ENCODE measurements at regions not wholly inside any gene's neighbourhood (a gene's known extent, or its start where the extent isn't known, plus 50 kb on each side); places are given as distances from the start of the nearest gene placed in this dataset.

- ChIA-PET CTCF (no interaction called here), POLR2A (no interaction called here)
- H3K36me3 ChIP-seq (ENCODE audit: control insufficient read depth in 2 of 2, insufficient read depth in 1 of 2, low read length in 2 of 2): no peaks in the 10 kb centered on the region
These were observed 1055.8 kb upstream of the CADM2 start for GRCh38 chr3:83902787-83903533.

GRCh38 chr3:83913381-83913780 lies 1045.4 kb upstream of the CADM2 start:
- ChIA-PET CTCF (no interaction called here), POLR2A (no interaction called here)
- no peaks in the 10 kb centered on the region for H3K36me3 ChIP-seq (ENCODE audit: control insufficient read depth in 2 of 2, insufficient read depth in 1 of 2, low read length in 2 of 2)
- H3K4me1 ChIP-seq (ENCODE audit: control insufficient read depth, insufficient read depth, low read length): no peaks in the 10 kb centered on the region
- H3K4me3 ChIP-seq (ENCODE audit: low read depth, low read length): no peak overlapping the region
- no peak overlapping the region for H3K27ac ChIP-seq (ENCODE audit: extremely low read depth, low read depth, low read length)
- H3K9me3 ChIP-seq (ENCODE audit: control insufficient read depth, insufficient read depth, low read depth, low read length): no peaks in the 10 kb centered on the region
- TF ChIP-seq ZNF530 (tag by site-specific recombination; IDR thresholded peaks at IDR 0.05; ENCODE audit: low read depth): no peak
- TF ChIP-seq KLF16 (tag by site-specific recombination; IDR thresholded peaks at IDR 0.05): no peak
- no peak for TF ChIP-seq ZNF175 (tag by site-specific recombination; IDR thresholded peaks at IDR 0.05)
- no peak for TF ChIP-seq HIC1 (tag by site-specific recombination; IDR thresholded peaks at IDR 0.05)
- TF ChIP-seq ZNF791 (tag by site-specific recombination; IDR thresholded peaks at IDR 0.05): no peak
- TF ChIP-seq ZNF138 (tag by site-specific recombination; IDR thresholded peaks at IDR 0.05; ENCODE audit: borderline replicate concordance): no peak
- TF ChIP-seq ZNF416 (tag by site-specific recombination; IDR thresholded peaks at IDR 0.05): no peak
- TF ChIP-seq ATF2 (tag by site-specific recombination; IDR thresholded peaks at IDR 0.05; ENCODE audit: low read depth): no peak
- TF ChIP-seq ZNF433 (tag by site-specific recombination; IDR thresholded peaks at IDR 0.05; ENCODE audit: low read depth): no peak

More at GRCh38 chr3:83902787-83903533, 1055.8 kb upstream of the CADM2 start:
- H3K27ac ChIP-seq (ENCODE audit: extremely low read depth, low read depth, low read length): no peak overlapping the region
- H3K9me3 ChIP-seq (ENCODE audit: control insufficient read depth, insufficient read depth, low read depth, low read length): no peaks in the 10 kb centered on the region
- H3K4me3 ChIP-seq (ENCODE audit: low read depth, low read length): no peak overlapping the region
- no peaks in the 10 kb centered on the region for H3K4me1 ChIP-seq (ENCODE audit: control insufficient read depth, insufficient read depth, low read length)
- TF ChIP-seq ZNF2 (tag by site-specific recombination; IDR thresholded peaks at IDR 0.05): no peak
- no peak for TF ChIP-seq TCF7L2 (IDR thresholded peaks at IDR 0.05; ENCODE audit: borderline replicate concordance, low read depth, low read length)
- no peak for TF ChIP-seq ZNF518A (tag by site-specific recombination; conservative IDR thresholded peaks at IDR 0.05; ENCODE audit: low read depth)
- TF ChIP-seq ZNF292 (tag by site-specific recombination; IDR thresholded peaks at IDR 0.05; ENCODE audit: borderline replicate concordance, low read depth): no peak
- TF ChIP-seq ZSCAN4 (tag by site-specific recombination; IDR thresholded peaks at IDR 0.05): no peak
- no peak for TF ChIP-seq ZNF626 (tag by site-specific recombination; IDR thresholded peaks at IDR 0.05)
- no peak for TF ChIP-seq GLIS2 (tag by site-specific recombination; IDR thresholded peaks at IDR 0.05)
- no peak for TF ChIP-seq GLI2 (tag by site-specific recombination; IDR thresholded peaks at IDR 0.05; ENCODE audit: borderline replicate concordance, low read depth)
- no peak for TF ChIP-seq ZNF140 (tag by site-specific recombination; IDR thresholded peaks at IDR 0.05)
- no peak for TF ChIP-seq ZNF48 (tag by site-specific recombination; IDR thresholded peaks at IDR 0.05)
- no peak for TF ChIP-seq ZNF19 (tag by site-specific recombination; IDR thresholded peaks at IDR 0.05; ENCODE audit: low read depth)
- TF ChIP-seq ZSCAN23 (tag by site-specific recombination; IDR thresholded peaks at IDR 0.05): no peak
- no peak for TF ChIP-seq ZBTB1 (tag by site-specific recombination; IDR thresholded peaks at IDR 0.05)
- TF ChIP-seq EGR2 (tag by site-specific recombination; IDR thresholded peaks at IDR 0.05; ENCODE audit: low read depth): no peak
- no peak for TF ChIP-seq ZSCAN30 (tag by site-specific recombination; IDR thresholded peaks at IDR 0.05)
- no peak for TF ChIP-seq ZNF580 (tag by site-specific recombination; IDR thresholded peaks at IDR 0.05)
- TF ChIP-seq FEZF1 (tag by site-specific recombination; IDR thresholded peaks at IDR 0.05): no peak
- TF ChIP-seq WT1 (tag by site-specific recombination; IDR thresholded peaks at IDR 0.05): no peak

All from HEK293 (cell line).